ENCODE measurements at regions not wholly inside any gene's neighbourhood (a gene's known extent, or its start where the extent isn't known, plus 50 kb on each side); places are given as distances from the start of the nearest gene placed in this dataset.

DNA sequence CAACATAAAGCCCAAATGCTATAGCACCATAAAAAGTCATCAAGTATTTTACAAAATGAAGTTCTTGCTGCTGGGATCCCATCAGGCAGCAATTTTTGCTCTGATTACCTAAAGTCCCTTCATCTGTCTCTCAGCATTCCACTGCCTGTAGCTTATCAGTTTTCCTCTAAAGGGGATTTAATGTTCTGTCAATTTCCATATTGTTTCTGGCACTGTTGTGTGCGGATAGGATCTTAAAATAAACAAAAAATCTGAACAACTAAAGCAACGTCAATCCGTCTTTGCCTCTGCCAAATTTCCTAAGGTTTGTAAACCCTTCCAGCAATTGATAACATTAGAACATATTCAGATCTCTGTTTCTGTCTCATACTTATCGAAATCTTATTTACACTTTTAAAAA lies 1126.3 kb upstream of the RAG2 start:
- Histone ChIP-seq H3K4me2 (ENCODE audit: insufficient read depth, low read length) (no peak overlapping the region), H3K36me3 (ENCODE audit: insufficient read depth, low read length) (no peaks in the 10 kb centered on the region), H3K27ac (ENCODE audit: low read depth, low read length) (no peak overlapping the region), H3K4me1 (ENCODE audit: insufficient read depth, low read length) (peaks cover 4% of the 10 kb centered on the region), H3K4me3 (ENCODE audit: insufficient read depth, low read length) (no peak overlapping the region), H3K27me3 (ENCODE audit: insufficient read depth, low read length) (no peaks in the 10 kb centered on the region), H3K79me2 (ENCODE audit: insufficient read depth, low read length) (no peaks in the 10 kb centered on the region), H2AFZ (ENCODE audit: low read length) (no peak overlapping the region), H3K9me3 (ENCODE audit: low read depth, low read length) (no peaks in the 10 kb centered on the region), H4K20me1 (ENCODE audit: insufficient read depth, low read length) (no peaks in the 10 kb centered on the region)
- TF ChIP-seq, protein P1, sequence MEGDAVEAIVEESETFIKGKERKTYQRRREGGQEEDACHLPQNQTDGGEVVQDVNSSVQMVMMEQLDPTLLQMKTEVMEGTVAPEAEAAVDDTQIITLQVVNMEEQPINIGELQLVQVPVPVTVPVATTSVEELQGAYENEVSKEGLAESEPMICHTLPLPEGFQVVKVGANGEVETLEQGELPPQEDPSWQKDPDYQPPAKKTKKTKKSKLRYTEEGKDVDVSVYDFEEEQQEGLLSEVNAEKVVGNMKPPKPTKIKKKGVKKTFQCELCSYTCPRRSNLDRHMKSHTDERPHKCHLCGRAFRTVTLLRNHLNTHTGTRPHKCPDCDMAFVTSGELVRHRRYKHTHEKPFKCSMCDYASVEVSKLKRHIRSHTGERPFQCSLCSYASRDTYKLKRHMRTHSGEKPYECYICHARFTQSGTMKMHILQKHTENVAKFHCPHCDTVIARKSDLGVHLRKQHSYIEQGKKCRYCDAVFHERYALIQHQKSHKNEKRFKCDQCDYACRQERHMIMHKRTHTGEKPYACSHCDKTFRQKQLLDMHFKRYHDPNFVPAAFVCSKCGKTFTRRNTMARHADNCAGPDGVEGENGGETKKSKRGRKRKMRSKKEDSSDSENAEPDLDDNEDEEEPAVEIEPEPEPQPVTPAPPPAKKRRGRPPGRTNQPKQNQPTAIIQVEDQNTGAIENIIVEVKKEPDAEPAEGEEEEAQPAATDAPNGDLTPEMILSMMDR (IDR thresholded peaks at IDR 0.05; ENCODE audit: extremely low read depth, low read depth, low read length) = no peak
- DNase-seq (ENCODE audit: insufficient read length, low spot score, missing footprints) = no peak

DNA sequence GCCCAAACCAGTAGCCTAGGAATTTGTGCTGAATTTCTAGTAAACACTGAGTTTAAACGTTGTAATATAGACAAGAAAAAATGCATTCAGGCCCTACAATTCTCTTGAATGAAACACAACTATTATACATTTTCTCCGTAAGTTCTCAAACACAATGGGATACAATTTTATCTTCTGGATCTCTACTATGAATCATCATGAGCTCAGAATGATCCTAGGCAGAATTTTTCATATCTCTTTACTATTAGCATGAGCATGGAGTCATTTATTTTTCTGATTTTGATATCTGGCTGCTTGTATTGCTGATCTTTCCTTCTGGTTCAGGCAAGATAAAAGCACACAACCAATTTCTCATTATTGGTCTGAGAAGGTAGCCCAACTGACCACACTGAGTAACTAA lies 1123.4 kb upstream of the RAG2 start:
- no peaks in the 10 kb centered on the region for H3K79me2 ChIP-seq (ENCODE audit: insufficient read depth, low read length)
- H2AFZ ChIP-seq (ENCODE audit: low read length) = no peak overlapping the region
- H4K20me1 ChIP-seq (ENCODE audit: insufficient read depth, low read length) = no peaks in the 10 kb centered on the region
- H3K9me3 ChIP-seq (ENCODE audit: low read depth, low read length) = no peaks in the 10 kb centered on the region
- peaks cover 4% of the 10 kb centered on the region for H3K4me1 ChIP-seq (ENCODE audit: insufficient read depth, low read length)
- H3K27ac ChIP-seq (ENCODE audit: low read depth, low read length) = no peak overlapping the region
- no peak overlapping the region for H3K4me3 ChIP-seq (ENCODE audit: insufficient read depth, low read length)
- DNase-seq (ENCODE audit: insufficient read length, low spot score, missing footprints) = no peak
- H3K36me3 ChIP-seq (ENCODE audit: insufficient read depth, low read length) = no peaks in the 10 kb centered on the region
- H3K4me2 ChIP-seq (ENCODE audit: insufficient read depth, low read length) = no peak overlapping the region
- no peaks in the 10 kb centered on the region for H3K27me3 ChIP-seq (ENCODE audit: insufficient read depth, low read length)
- TF ChIP-seq, protein P1 (IDR thresholded peaks at IDR 0.05; ENCODE audit: extremely low read depth, low read depth, low read length) = no peak

DNA sequence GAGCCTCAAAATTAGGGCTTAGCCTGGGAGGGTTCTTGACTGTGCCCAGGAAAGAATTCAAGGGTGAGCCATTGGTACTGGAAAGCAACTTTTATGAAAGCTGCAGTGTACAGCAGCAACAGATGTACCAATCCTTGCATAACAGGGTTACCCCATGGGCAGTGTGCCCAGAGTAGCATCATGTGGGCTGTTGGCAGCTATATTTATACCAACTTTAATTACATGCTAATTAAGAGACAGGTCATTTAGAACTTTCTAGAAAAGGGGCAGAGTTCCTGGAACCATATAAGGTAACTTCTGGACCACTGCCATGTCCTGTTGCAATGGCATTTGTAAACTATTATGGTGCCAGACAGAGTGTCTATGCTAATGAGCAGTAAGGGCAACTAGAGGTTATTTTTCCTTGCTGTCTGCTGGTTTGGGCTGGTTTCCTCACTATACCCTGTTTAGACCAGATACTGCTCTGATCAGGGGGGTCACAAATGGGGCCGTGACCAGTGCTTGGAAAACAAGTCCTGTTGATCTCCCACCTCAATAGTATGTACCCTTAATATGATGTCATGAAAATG lies 1120.5 kb upstream of the RAG2 start:
- Histone ChIP-seq H3K27me3 (ENCODE audit: insufficient read depth, low read length) (no peaks in the 10 kb centered on the region), H4K20me1 (ENCODE audit: insufficient read depth, low read length) (no peaks in the 10 kb centered on the region), H3K4me1 (ENCODE audit: insufficient read depth, low read length) (no peaks in the 10 kb centered on the region), H2AFZ (ENCODE audit: low read length) (no peak overlapping the region), H3K27ac (ENCODE audit: low read depth, low read length) (no peak overlapping the region), H3K79me2 (ENCODE audit: insufficient read depth, low read length) (no peaks in the 10 kb centered on the region), H3K9me3 (ENCODE audit: low read depth, low read length) (no peaks in the 10 kb centered on the region), H3K4me3 (ENCODE audit: insufficient read depth, low read length) (no peak overlapping the region), H3K4me2 (ENCODE audit: insufficient read depth, low read length) (no peak overlapping the region), H3K36me3 (ENCODE audit: insufficient read depth, low read length) (no peaks in the 10 kb centered on the region)
- DNase-seq (ENCODE audit: insufficient read length, low spot score, missing footprints) = no peak
- TF ChIP-seq, protein P1 (IDR thresholded peaks at IDR 0.05; ENCODE audit: extremely low read depth, low read depth, low read length) = no peak

DNA sequence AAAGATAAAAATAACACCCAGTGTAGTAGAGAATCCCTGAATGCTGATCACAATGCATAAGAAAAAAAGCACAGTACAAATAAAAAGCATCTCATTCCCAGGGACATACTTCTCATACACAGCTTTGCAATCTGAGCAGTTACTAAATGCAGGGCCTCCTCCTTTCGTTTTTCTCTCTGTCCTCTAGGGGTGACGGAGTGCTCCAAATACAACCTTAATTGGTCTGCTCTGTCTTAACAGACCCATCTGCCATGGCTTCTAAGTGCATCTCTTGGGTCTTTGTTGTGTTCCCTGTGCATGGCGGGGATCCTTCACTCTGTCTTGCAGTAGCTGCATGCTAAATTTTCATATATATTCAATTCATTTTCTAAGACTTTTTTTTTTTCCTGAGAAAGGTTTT lies 1114.2 kb upstream of the RAG2 start:
- Histone ChIP-seq H3K9me3 (ENCODE audit: low read depth, low read length) (no peaks in the 10 kb centered on the region), H3K4me2 (ENCODE audit: insufficient read depth, low read length) (peak overlapping the region; percentile 16), H3K36me3 (ENCODE audit: insufficient read depth, low read length) (no peaks in the 10 kb centered on the region), H4K20me1 (ENCODE audit: insufficient read depth, low read length) (no peaks in the 10 kb centered on the region), H3K79me2 (ENCODE audit: insufficient read depth, low read length) (no peaks in the 10 kb centered on the region), H3K4me3 (ENCODE audit: insufficient read depth, low read length) (no peak overlapping the region), H3K27me3 (ENCODE audit: insufficient read depth, low read length) (no peaks in the 10 kb centered on the region), H3K4me1 (ENCODE audit: insufficient read depth, low read length) (no peaks in the 10 kb centered on the region), H2AFZ (ENCODE audit: low read length) (peak overlapping the region; percentile 46), H3K27ac (ENCODE audit: low read depth, low read length) (no peak overlapping the region)
- DNase-seq (ENCODE audit: insufficient read length, low spot score, missing footprints) = no peak
- TF ChIP-seq, protein P1 (IDR thresholded peaks at IDR 0.05; ENCODE audit: extremely low read depth, low read depth, low read length) = peak; percentile 30

All from osteoblast (primary cell).